ENCODE measurements at regions not wholly inside any gene's neighbourhood (a gene's known extent, or its start where the extent isn't known, plus 50 kb on each side); places are given as distances from the start of the nearest gene placed in this dataset.

DNA sequence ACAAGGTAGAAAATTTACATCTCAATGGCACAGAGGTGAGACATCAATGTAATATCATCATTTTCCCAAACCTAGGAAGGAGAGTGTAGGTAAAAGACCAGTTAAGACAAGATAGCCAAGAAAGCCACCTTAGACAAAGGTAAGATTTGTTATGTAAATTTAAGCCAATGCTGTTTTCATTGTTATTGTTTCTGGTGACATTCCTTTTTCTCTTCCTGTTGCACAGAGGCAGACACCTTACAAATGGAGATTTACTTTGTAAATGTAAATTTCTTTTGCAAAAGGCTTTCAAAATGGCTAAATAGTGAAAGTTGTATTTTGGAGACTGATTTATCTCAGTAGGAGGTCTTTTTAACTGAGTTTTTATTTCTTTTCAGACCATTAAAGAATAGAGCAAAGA lies 159.1 kb downstream of the YIPF5 start:
- TF ChIP-seq, protein P1, sequence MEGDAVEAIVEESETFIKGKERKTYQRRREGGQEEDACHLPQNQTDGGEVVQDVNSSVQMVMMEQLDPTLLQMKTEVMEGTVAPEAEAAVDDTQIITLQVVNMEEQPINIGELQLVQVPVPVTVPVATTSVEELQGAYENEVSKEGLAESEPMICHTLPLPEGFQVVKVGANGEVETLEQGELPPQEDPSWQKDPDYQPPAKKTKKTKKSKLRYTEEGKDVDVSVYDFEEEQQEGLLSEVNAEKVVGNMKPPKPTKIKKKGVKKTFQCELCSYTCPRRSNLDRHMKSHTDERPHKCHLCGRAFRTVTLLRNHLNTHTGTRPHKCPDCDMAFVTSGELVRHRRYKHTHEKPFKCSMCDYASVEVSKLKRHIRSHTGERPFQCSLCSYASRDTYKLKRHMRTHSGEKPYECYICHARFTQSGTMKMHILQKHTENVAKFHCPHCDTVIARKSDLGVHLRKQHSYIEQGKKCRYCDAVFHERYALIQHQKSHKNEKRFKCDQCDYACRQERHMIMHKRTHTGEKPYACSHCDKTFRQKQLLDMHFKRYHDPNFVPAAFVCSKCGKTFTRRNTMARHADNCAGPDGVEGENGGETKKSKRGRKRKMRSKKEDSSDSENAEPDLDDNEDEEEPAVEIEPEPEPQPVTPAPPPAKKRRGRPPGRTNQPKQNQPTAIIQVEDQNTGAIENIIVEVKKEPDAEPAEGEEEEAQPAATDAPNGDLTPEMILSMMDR (IDR thresholded peaks at IDR 0.05; ENCODE audit: low read depth, low read length, missing control alignments): no peak
- no peak overlapping the region for H3K4me3 ChIP-seq (ENCODE audit: low read depth, low read length)
- DNase-seq (ENCODE audit: low read depth): no peak

DNA sequence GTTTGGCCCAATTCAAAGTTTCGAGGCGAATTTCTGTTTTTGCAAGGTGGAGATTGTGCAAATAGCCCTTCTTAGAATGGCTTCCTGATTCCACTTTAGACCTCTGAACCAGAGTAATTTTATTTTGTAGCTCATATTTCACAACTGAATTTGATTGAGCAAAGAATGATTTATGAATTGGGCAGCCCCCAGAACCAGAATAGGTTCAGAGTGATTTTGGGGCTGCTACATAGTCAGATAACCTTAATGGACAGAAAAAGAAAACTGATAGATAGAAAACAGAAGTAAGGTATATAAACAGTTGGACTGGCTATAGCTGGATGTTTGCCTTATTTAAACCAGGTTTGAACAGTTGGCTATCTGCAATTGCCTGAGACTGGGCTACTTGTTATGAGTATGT lies 156.6 kb downstream of the YIPF5 start:
- TF ChIP-seq, protein P1 (IDR thresholded peaks at IDR 0.05; ENCODE audit: low read depth, low read length, missing control alignments): no peak
- H3K4me3 ChIP-seq (ENCODE audit: low read depth, low read length): no peak overlapping the region
- no peak for DNase-seq (ENCODE audit: low read depth)

DNA sequence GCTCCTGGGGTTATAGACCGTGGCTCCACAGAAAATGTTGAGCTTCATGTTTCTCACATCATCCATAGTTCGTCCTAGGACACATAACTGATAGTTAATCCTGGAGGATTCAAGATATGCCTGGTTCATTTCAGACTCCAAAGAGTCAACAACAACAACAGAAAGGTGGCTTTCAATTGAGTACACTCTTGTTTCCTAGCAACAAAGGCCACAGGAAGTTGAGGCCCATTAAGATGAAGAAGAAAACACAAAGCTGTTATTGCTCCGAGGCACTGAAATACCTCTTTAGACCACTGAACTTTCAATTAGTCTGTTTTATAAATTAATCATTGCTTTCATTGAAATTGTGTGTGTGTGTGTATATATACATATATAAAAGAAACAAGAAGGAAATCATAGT lies 154.5 kb downstream of the YIPF5 start:
- H3K4me3 ChIP-seq (ENCODE audit: low read depth, low read length): no peak overlapping the region
- TF ChIP-seq, protein P1 (IDR thresholded peaks at IDR 0.05; ENCODE audit: low read depth, low read length, missing control alignments): no peak
- no peak for DNase-seq (ENCODE audit: low read depth)

DNA sequence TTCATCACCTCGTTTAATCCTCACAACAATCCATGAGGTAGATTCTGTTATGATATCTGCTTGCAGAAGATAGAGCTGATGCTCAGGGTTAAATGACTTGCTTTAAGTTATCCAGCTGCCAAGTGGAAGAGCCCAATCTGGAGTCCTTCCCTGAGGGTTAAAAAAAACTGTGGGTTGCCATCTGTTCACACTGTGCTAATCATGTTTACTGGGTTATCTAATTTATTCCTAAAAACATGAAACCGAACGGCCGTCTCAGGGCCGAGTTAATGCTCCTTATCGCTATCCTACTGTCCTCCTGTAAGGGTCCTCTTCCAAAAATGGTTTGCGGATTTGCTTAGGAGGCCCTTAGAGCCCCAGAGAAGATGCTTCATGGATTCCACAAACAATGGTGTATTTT lies 153.3 kb downstream of the YIPF5 start:
- no peak for DNase-seq (ENCODE audit: low read depth)
- TF ChIP-seq, protein P1 (IDR thresholded peaks at IDR 0.05; ENCODE audit: low read depth, low read length, missing control alignments): no peak
- H3K4me3 ChIP-seq (ENCODE audit: low read depth, low read length): no peak overlapping the region

DNA sequence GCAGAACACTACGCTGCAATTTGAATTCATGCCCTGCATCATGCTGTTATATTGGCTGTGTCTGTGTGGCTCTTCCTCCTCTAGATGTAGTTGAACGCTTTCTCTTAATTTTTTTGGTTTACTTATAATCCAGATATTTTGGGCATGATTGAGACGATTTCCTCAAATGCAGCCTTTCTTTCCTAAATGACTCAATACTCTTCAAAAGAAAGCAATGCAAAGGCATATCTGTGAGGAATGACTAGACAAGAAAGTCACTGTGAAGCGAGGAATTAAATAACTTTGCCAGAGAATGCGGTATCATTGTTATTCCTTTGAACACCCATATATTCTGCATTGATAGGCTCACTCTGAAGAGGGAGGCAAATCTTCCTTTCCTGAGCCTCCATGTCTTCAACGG lies 152.8 kb downstream of the YIPF5 start:
- H3K4me3 ChIP-seq (ENCODE audit: low read depth, low read length): no peak overlapping the region
- TF ChIP-seq, protein P1 (IDR thresholded peaks at IDR 0.05; ENCODE audit: low read depth, low read length, missing control alignments): no peak
- DNase-seq (ENCODE audit: low read depth): no peak

DNA sequence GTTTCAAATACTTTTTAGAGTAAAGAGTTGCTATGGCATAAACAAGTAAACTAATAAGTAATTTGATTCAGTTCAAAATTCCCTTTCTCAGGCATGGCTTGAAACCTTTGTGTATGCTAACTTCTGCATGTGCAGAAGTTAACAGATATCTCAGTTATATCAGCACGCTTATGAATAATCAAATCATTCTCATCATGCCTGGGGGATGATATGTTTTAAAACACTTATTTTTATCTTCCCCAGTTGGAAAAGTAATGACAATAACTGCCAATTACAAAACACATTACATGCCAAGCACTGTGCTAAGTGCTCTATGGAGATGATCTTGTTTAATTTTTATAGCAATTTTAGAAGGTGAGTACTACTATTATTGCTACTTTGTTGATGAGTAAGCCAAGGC lies 146.4 kb downstream of the YIPF5 start:
- TF ChIP-seq, protein P1 (IDR thresholded peaks at IDR 0.05; ENCODE audit: low read depth, low read length, missing control alignments): no peak
- H3K4me3 ChIP-seq (ENCODE audit: low read depth, low read length): no peak overlapping the region
- no peak for DNase-seq (ENCODE audit: low read depth)

DNA sequence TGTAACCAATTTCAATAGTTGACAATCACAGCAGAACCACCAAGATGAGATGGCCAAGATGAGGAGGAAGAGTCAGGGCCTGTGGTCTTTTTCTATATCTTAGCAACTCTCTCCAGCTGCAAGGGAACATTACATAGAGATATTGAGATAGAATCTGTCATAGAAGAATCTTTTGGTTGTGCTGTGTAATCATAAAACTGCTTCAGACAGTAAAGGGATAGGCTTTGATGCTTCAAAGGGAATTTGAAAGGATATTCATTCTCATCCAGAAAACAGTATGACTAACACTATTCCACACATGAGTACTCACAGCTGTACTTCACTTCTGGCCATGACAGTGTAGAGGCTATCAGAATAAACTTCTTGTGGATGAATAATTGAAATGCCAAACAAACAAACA lies 145.9 kb downstream of the YIPF5 start:
- TF ChIP-seq, protein P1 (IDR thresholded peaks at IDR 0.05; ENCODE audit: low read depth, low read length, missing control alignments): no peak
- H3K4me3 ChIP-seq (ENCODE audit: low read depth, low read length): no peak overlapping the region
- no peak for DNase-seq (ENCODE audit: low read depth)
